ENCODE measurements at regions not wholly inside any gene's neighbourhood (a gene's known extent, or its start where the extent isn't known, plus 50 kb on each side); places are given as distances from the start of the nearest gene placed in this dataset.

- H3K4me3 ChIP-seq (ENCODE audit: control insufficient read depth, low read depth, low read length), result no peak overlapping the region
- DNase-seq (ENCODE audit: low read depth), result no peak
- TF ChIP-seq CTCF (conservative IDR thresholded peaks at IDR 0.05; ENCODE audit: control insufficient read depth, insufficient read depth, low read depth, low read length), result no peak
These were observed 86.1 kb upstream of the KYNU start for GRCh38 chr2:142791335-142791734.

- no peak overlapping the region for H3K4me3 ChIP-seq (ENCODE audit: control insufficient read depth, low read depth, low read length)
- TF ChIP-seq CTCF (conservative IDR thresholded peaks at IDR 0.05; ENCODE audit: control insufficient read depth, insufficient read depth, low read depth, low read length), result no peak
- no peak for DNase-seq (ENCODE audit: low read depth)
These were observed 90.4 kb upstream of the KYNU start for GRCh38 chr2:142786918-142787702.

- H3K4me3 ChIP-seq (ENCODE audit: control insufficient read depth, low read depth, low read length), result no peak overlapping the region
- no peak for DNase-seq (ENCODE audit: low read depth)
- no peak for TF ChIP-seq CTCF (conservative IDR thresholded peaks at IDR 0.05; ENCODE audit: control insufficient read depth, insufficient read depth, low read depth, low read length)
These were observed 94.5 kb upstream of the KYNU start for GRCh38 chr2:142782942-142783443.

- TF ChIP-seq CTCF (conservative IDR thresholded peaks at IDR 0.05; ENCODE audit: control insufficient read depth, insufficient read depth, low read depth, low read length), result no peak
- DNase-seq (ENCODE audit: low read depth), result no peak
- H3K4me3 ChIP-seq (ENCODE audit: control insufficient read depth, low read depth, low read length), result no peak overlapping the region
These were observed 96.3 kb upstream of the KYNU start for GRCh38 chr2:142781146-142781545.

GRCh38 chr2:142778289-142778688, 99.2 kb upstream of the KYNU start:
- no peak for TF ChIP-seq CTCF (conservative IDR thresholded peaks at IDR 0.05; ENCODE audit: control insufficient read depth, insufficient read depth, low read depth, low read length)
- no peak overlapping the region for H3K4me3 ChIP-seq (ENCODE audit: control insufficient read depth, low read depth, low read length)
- no peak for DNase-seq (ENCODE audit: low read depth)

GRCh38 chr2:142777742-142778141, 99.7 kb upstream of the KYNU start:
- no peak for DNase-seq (ENCODE audit: low read depth)
- TF ChIP-seq CTCF (conservative IDR thresholded peaks at IDR 0.05; ENCODE audit: control insufficient read depth, insufficient read depth, low read depth, low read length), result no peak
- no peak overlapping the region for H3K4me3 ChIP-seq (ENCODE audit: control insufficient read depth, low read depth, low read length)
